ENCODE measurements at regions not wholly inside any gene's neighbourhood (a gene's known extent, or its start where the extent isn't known, plus 50 kb on each side); places are given as distances from the start of the nearest gene placed in this dataset.

DNA sequence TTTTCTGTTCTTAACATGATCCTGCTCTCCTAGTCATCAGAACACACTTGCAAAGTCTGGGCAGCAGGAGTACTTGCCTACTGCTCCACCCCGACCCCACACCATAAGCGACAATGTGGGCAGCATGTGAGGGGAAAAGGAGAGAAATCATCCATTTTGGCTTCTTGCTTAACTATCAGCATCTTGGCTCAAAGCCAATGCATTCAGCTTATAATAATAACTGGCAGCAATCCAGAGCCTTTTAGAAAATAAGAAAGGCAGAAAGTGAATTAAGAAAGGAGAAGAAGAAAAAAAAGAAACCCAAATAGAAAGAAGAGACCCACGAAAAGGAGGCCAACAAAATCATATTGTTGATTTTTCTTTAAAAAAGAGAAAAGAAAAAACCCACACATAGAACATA lies 930.8 kb downstream of the BCL11B start:
- Mint-ChIP-seq H3K9me3 (ENCODE audit: unreplicated experiment) (no peaks in the 10 kb centered on the region), H3K27ac (ENCODE audit: unreplicated experiment) (no peak overlapping the region), H3K4me1 (ENCODE audit: low read depth, unreplicated experiment) (no peaks in the 10 kb centered on the region), H3K27me3 (ENCODE audit: unreplicated experiment) (no peaks in the 10 kb centered on the region), H3K4me3 (ENCODE audit: unreplicated experiment) (no peak overlapping the region), H3K36me3 (ENCODE audit: unreplicated experiment) (no peaks in the 10 kb centered on the region)
- no peak for DNase-seq
- TF ChIP-seq CTCF (IDR thresholded peaks at IDR 0.05; ENCODE audit: partially characterized antibody, unreplicated experiment), result no peak

- no peaks in the 10 kb centered on the region for H3K4me1 Mint-ChIP-seq (ENCODE audit: low read depth, unreplicated experiment)
- no peaks in the 10 kb centered on the region for H3K9me3 Mint-ChIP-seq (ENCODE audit: unreplicated experiment)
- TF ChIP-seq CTCF (IDR thresholded peaks at IDR 0.05; ENCODE audit: partially characterized antibody, unreplicated experiment), result no peak
- no peak overlapping the region for H3K27ac Mint-ChIP-seq (ENCODE audit: unreplicated experiment)
- H3K4me3 Mint-ChIP-seq (ENCODE audit: unreplicated experiment), result no peak overlapping the region
- H3K27me3 Mint-ChIP-seq (ENCODE audit: unreplicated experiment), result no peaks in the 10 kb centered on the region
- no peaks in the 10 kb centered on the region for H3K36me3 Mint-ChIP-seq (ENCODE audit: unreplicated experiment)
- DNase-seq, result no peak
Measured at GRCh38 chr14:98345161-98345560, 926.8 kb downstream of the BCL11B start.

- Mint-ChIP-seq H3K4me1 (ENCODE audit: low read depth, unreplicated experiment) (no peaks in the 10 kb centered on the region), H3K27ac (ENCODE audit: unreplicated experiment) (no peak overlapping the region), H3K27me3 (ENCODE audit: unreplicated experiment) (no peaks in the 10 kb centered on the region), H3K9me3 (ENCODE audit: unreplicated experiment) (no peaks in the 10 kb centered on the region), H3K36me3 (ENCODE audit: unreplicated experiment) (no peaks in the 10 kb centered on the region), H3K4me3 (ENCODE audit: unreplicated experiment) (no peak overlapping the region)
- TF ChIP-seq CTCF (IDR thresholded peaks at IDR 0.05; ENCODE audit: partially characterized antibody, unreplicated experiment), result no peak
- no peak for DNase-seq
Measured at GRCh38 chr14:98347686-98348085, 924.3 kb downstream of the BCL11B start.

DNA sequence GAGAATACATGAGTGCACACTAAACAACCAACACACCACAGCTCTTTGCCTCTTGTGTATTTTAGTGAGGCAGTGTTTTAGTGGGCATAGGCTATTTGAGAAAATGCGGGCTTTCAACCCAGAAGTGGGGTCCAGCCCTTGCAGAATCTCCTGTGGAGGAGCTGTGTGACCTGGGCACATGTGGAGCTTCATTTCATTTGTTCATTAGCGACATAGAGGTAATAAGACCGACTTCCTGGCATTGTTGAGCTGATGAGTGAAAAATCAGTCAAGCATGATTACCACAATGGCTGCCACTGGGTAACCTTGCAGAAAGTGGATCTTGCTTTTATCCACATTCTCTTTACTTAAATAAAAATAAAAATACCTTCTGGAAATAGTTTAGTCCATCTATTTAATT lies 923.5 kb downstream of the BCL11B start:
- no peaks in the 10 kb centered on the region for H3K27me3 Mint-ChIP-seq (ENCODE audit: unreplicated experiment)
- H3K27ac Mint-ChIP-seq (ENCODE audit: unreplicated experiment), result no peak overlapping the region
- no peak for DNase-seq
- TF ChIP-seq CTCF (IDR thresholded peaks at IDR 0.05; ENCODE audit: partially characterized antibody, unreplicated experiment), result no peak
- H3K9me3 Mint-ChIP-seq (ENCODE audit: unreplicated experiment), result no peaks in the 10 kb centered on the region
- H3K36me3 Mint-ChIP-seq (ENCODE audit: unreplicated experiment), result no peaks in the 10 kb centered on the region
- no peaks in the 10 kb centered on the region for H3K4me1 Mint-ChIP-seq (ENCODE audit: low read depth, unreplicated experiment)
- H3K4me3 Mint-ChIP-seq (ENCODE audit: unreplicated experiment), result no peak overlapping the region

GRCh38 chr14:98350213-98350612 lies 921.8 kb downstream of the BCL11B start:
- Mint-ChIP-seq H3K27me3 (ENCODE audit: unreplicated experiment) (no peaks in the 10 kb centered on the region), H3K9me3 (ENCODE audit: unreplicated experiment) (no peaks in the 10 kb centered on the region), H3K36me3 (ENCODE audit: unreplicated experiment) (no peaks in the 10 kb centered on the region), H3K4me3 (ENCODE audit: unreplicated experiment) (no peak overlapping the region), H3K27ac (ENCODE audit: unreplicated experiment) (no peak overlapping the region), H3K4me1 (ENCODE audit: low read depth, unreplicated experiment) (no peaks in the 10 kb centered on the region)
- no peak for TF ChIP-seq CTCF (IDR thresholded peaks at IDR 0.05; ENCODE audit: partially characterized antibody, unreplicated experiment)
- DNase-seq, result no peak
